Mucosa of rectum (tissue), 2 donors: ENCODE measurements at regions not wholly inside any gene's neighbourhood (a gene's known extent, or its start where the extent isn't known, plus 50 kb on each side); places are given as distances from the start of the nearest gene placed in this dataset.
"Not testable (repeated sequence)": the region's sequence is repeated elsewhere in the genome, so short reads cannot be mapped to it uniquely, and the experiment has no call there.

Source experiments
- H3K27ac ChIP-seq, 2 donors: one replicate each; pipeline ENCODE4 v1.7.0; 2013; ENCODE audit warnings: inconsistent platforms in 2 of 2, low read depth in 2 of 2, low read length in 2 of 2
- H3K27me3 ChIP-seq, 2 donors: one replicate each; pipeline ENCODE4 v1.7.0; 2013; ENCODE audit warnings: low read length in 2 of 2; ENCODE audit not compliant: control insufficient read depth in 2 of 2, insufficient read depth in 2 of 2
- H3K36me3 ChIP-seq, 2 donors: one replicate each; pipeline ENCODE4 v1.7.0; 2013; ENCODE audit warnings: low read length in 2 of 2; ENCODE audit not compliant: control insufficient read depth in 2 of 2, insufficient read depth in 2 of 2
- H3K4me1 ChIP-seq, 2 donors: one replicate each; pipeline ENCODE4 v1.7.0; 2013; ENCODE audit warnings: low read length in 2 of 2, mild to moderate bottlenecking in 1 of 2; ENCODE audit not compliant: control insufficient read depth in 2 of 2, insufficient read depth in 2 of 2
- H3K4me3 ChIP-seq, 2 donors: one replicate each; pipeline ENCODE4 v1.7.0; 2013; ENCODE audit warnings: low read length in 2 of 2
- H3K9ac ChIP-seq, 2 donors: one replicate each; pipeline ENCODE4 v1.7.0; 2013; ENCODE audit warnings: low read length in 2 of 2, low read depth in 1 of 2, mild to moderate bottlenecking in 1 of 2
- H3K9me3 ChIP-seq, 2 donors: one replicate each; pipeline ENCODE4 v1.7.0; 2013; ENCODE audit warnings: low read length in 2 of 2; ENCODE audit not compliant: control insufficient read depth in 2 of 2
- donor health status: healthy.
- donor health status: Normal muscosa, but diverticular disease.

GRCh38 chr3:23723141-23723540, 82.6 kb upstream of the UBE2E1 start:
- H3K36me3 ChIP-seq = no peaks in the 10 kb centered on the region
- H3K9ac ChIP-seq = no peak overlapping the region
- H3K9me3 ChIP-seq = no peaks in the 10 kb centered on the region
- no peak overlapping the region for H3K4me3 ChIP-seq
- no peak overlapping the region for H3K27ac ChIP-seq
- H3K4me1 ChIP-seq = no peaks in the 10 kb centered on the region
- no peaks in the 10 kb centered on the region for H3K27me3 ChIP-seq

- H3K36me3 ChIP-seq = no peaks in the 10 kb centered on the region
- no peaks in the 10 kb centered on the region for H3K4me1 ChIP-seq
- no peak overlapping the region for H3K4me3 ChIP-seq
- no peak overlapping the region for H3K9ac ChIP-seq
- no peaks in the 10 kb centered on the region for H3K9me3 ChIP-seq
- H3K27me3 ChIP-seq = no peaks in the 10 kb centered on the region
- no peak overlapping the region for H3K27ac ChIP-seq
Observed at GRCh38 chr3:23723930-23724329, 81.8 kb upstream of the UBE2E1 start.

GRCh38 chr3:23726811-23727548, 78.8 kb upstream of the UBE2E1 start:
- no peak overlapping the region for H3K9ac ChIP-seq
- H3K27ac ChIP-seq = no peak overlapping the region
- no peaks in the 10 kb centered on the region for H3K27me3 ChIP-seq
- H3K36me3 ChIP-seq = no peaks in the 10 kb centered on the region
- H3K9me3 ChIP-seq = no peaks in the 10 kb centered on the region
- no peak overlapping the region for H3K4me3 ChIP-seq
- H3K4me1 ChIP-seq = no peaks in the 10 kb centered on the region

GRCh38 chr3:23728601-23729117, 77.1 kb upstream of the UBE2E1 start:
- no peak overlapping the region for H3K9ac ChIP-seq
- H3K27ac ChIP-seq = no peak overlapping the region
- no peaks in the 10 kb centered on the region for H3K36me3 ChIP-seq
- no peaks in the 10 kb centered on the region for H3K27me3 ChIP-seq
- no peaks in the 10 kb centered on the region for H3K4me1 ChIP-seq
- H3K9me3 ChIP-seq = no peaks in the 10 kb centered on the region
- no peak overlapping the region for H3K4me3 ChIP-seq

GRCh38 chr3:23729362-23729761, 76.4 kb upstream of the UBE2E1 start:
- not testable (repeated sequence) for H3K4me3 ChIP-seq, H3K9me3 ChIP-seq

GRCh38 chr3:23734481-23734880, 71.3 kb upstream of the UBE2E1 start:
- Histone ChIP-seq H3K27ac (no peak overlapping the region), H3K4me1 (no peaks in the 10 kb centered on the region), H3K4me3 (no peak overlapping the region), H3K36me3 (no peaks in the 10 kb centered on the region), H3K9ac (no peak overlapping the region), H3K27me3 (no peaks in the 10 kb centered on the region), H3K9me3 (no peaks in the 10 kb centered on the region)

More at GRCh38 chr3:23729362-23729761, 76.4 kb upstream of the UBE2E1 start:
- H3K4me1 ChIP-seq, H3K9ac ChIP-seq, H3K27me3 ChIP-seq, H3K27ac ChIP-seq, H3K36me3 ChIP-seq: not testable (repeated sequence)

- Histone ChIP-seq H3K9ac (no peak overlapping the region), H3K4me1 (no peaks in the 10 kb centered on the region), H3K4me3 (no peak overlapping the region), H3K27me3 (no peaks in the 10 kb centered on the region), H3K36me3 (no peaks in the 10 kb centered on the region), H3K9me3 (no peaks in the 10 kb centered on the region), H3K27ac (no peak overlapping the region)
Observed at GRCh38 chr3:23735062-23735461, 70.7 kb upstream of the UBE2E1 start.

GRCh38 chr3:23735535-23736326, 70.0 kb upstream of the UBE2E1 start:
- Histone ChIP-seq H3K4me1 (no peaks in the 10 kb centered on the region), H3K4me3 (no peak overlapping the region), H3K36me3 (no peaks in the 10 kb centered on the region), H3K9ac (no peak overlapping the region), H3K27me3 (no peaks in the 10 kb centered on the region), H3K27ac (no peak overlapping the region), H3K9me3 (no peaks in the 10 kb centered on the region)

GRCh38 chr3:23738944-23739343, 66.8 kb upstream of the UBE2E1 start:
- no peaks in the 10 kb centered on the region for H3K9me3 ChIP-seq
- H3K27ac ChIP-seq = no peak overlapping the region
- H3K4me1 ChIP-seq = no peaks in the 10 kb centered on the region
- H3K4me3 ChIP-seq = no peak overlapping the region
- H3K36me3 ChIP-seq = no peaks in the 10 kb centered on the region
- peaks cover 5 to 6% of the 10 kb centered on the region in 2 donors for H3K27me3 ChIP-seq
- no peak overlapping the region for H3K9ac ChIP-seq

GRCh38 chr3:23739536-23739935, 66.2 kb upstream of the UBE2E1 start:
- Histone ChIP-seq H3K27ac (no peak overlapping the region), H3K9me3 (no peaks in the 10 kb centered on the region), H3K27me3 (peaks cover 7% of the 10 kb centered on the region in 2 donors), H3K9ac (no peak overlapping the region), H3K4me3 (no peak overlapping the region), H3K36me3 (no peaks in the 10 kb centered on the region), H3K4me1 (no peaks in the 10 kb centered on the region)
